GM23338 (cell line): ENCODE measurements at regions not wholly inside any gene's neighbourhood (a gene's known extent, or its start where the extent isn't known, plus 50 kb on each side); places are given as distances from the start of the nearest gene placed in this dataset.

Source experiments
- ATAC-seq: fragments of 200-7000 bp; cut with Tn5 transposase; 3 replicates; pipeline ENCODE4 v1.9.1; 2020
- DNase-seq: peaks from one replicate; pipeline ENCODE4 v3.0.0-alpha.2; 2015; ENCODE audit warnings: low spot score
- H2AFZ ChIP-seq: fragments of 200-600 bp; sonication (generic); 2 replicates; pipeline ENCODE4 v1.8.0; 2016; ENCODE audit warnings: antibody characterized with exemption, mild to moderate bottlenecking, moderate library complexity
- H3F3A ChIP-seq: fragments of 200-600 bp; sonication (generic); replicated peaks from 2 replicates; pipeline ENCODE4 v1.8.0; 2017; ENCODE audit warnings: antibody characterized with exemption, mixed run types, low read depth
- H3K27ac ChIP-seq: fragments of 200-600 bp; sonication (generic); 2 replicates; pipeline ENCODE4 v1.6.1; 2016; ENCODE audit warnings: low read depth
- H3K27me3 ChIP-seq: fragments of 200-600 bp; sonication (generic); 2 replicates; pipeline ENCODE4 v1.8.0; 2016; ENCODE audit warnings: mild to moderate bottlenecking, mixed run types, moderate library complexity; ENCODE audit not compliant: insufficient read depth
- H3K36me3 ChIP-seq: fragments of 200-600 bp; sonication (generic); 2 replicates; pipeline ENCODE4 v1.8.0; 2016; ENCODE audit warnings: mild to moderate bottlenecking; ENCODE audit not compliant: insufficient read depth
- H3K4me1 ChIP-seq: fragments of 200-600 bp; sonication (generic); 2 replicates; pipeline ENCODE4 v1.8.0; 2016; ENCODE audit warnings: mild to moderate bottlenecking, moderate library complexity; ENCODE audit not compliant: insufficient read depth
- H3K4me2 ChIP-seq: fragments of 200-600 bp; sonication (generic); 2 replicates; pipeline ENCODE4 v1.7.1; 2017; ENCODE audit warnings: mixed run types
- H3K4me3 ChIP-seq: fragments of 200-600 bp; sonication (generic); 2 replicates; pipeline ENCODE4 v1.6.1; 2016; ENCODE audit warnings: mixed run types
- H3K79me2 ChIP-seq: fragments of 200-600 bp; sonication (generic); replicated peaks from 2 replicates; pipeline ENCODE4 v1.8.0; 2017; ENCODE audit warnings: mild to moderate bottlenecking; ENCODE audit not compliant: insufficient read depth
- H3K9me2 ChIP-seq: fragments of 200-600 bp; sonication (generic); 2 replicates; pipeline ENCODE4 v1.8.0; 2017; ENCODE audit not compliant: insufficient read depth
- H4K20me1 ChIP-seq: fragments of 200-600 bp; sonication (generic); replicated peaks from 2 replicates; pipeline ENCODE4 v1.8.0; 2017; ENCODE audit warnings: mild to moderate bottlenecking; ENCODE audit not compliant: insufficient read depth
- H3K27ac Mint-ChIP-seq: 2 replicates; pipeline ENCODE4 v1.8.0; 2020; ENCODE audit warnings: inconsistent platforms, mild to moderate bottlenecking, moderate library complexity, mixed read lengths
- H3K27me3 Mint-ChIP-seq: 3 replicates; pipeline ENCODE4 v1.8.0; 2022; ENCODE audit warnings: low read depth, mild to moderate bottlenecking, moderate library complexity, mixed read lengths, inconsistent platforms; ENCODE audit not compliant: insufficient read depth, poor library complexity
- H3K36me3 Mint-ChIP-seq: 3 replicates; pipeline ENCODE4 v1.8.0; 2021; ENCODE audit warnings: low read depth, mild to moderate bottlenecking, inconsistent platforms, moderate library complexity, mixed read lengths
- H3K4me1 Mint-ChIP-seq: 3 replicates; pipeline ENCODE4 v1.8.0; 2020; ENCODE audit warnings: mild to moderate bottlenecking, inconsistent platforms, mixed read lengths
- H3K4me3 Mint-ChIP-seq: 3 replicates; pipeline ENCODE4 v1.8.0; 2021; ENCODE audit warnings: moderate library complexity, mild to moderate bottlenecking, inconsistent platforms, mixed read lengths
- H3K9me3 Mint-ChIP-seq: 3 replicates; pipeline ENCODE4 v1.8.0; 2020; ENCODE audit warnings: moderate library complexity, mild to moderate bottlenecking, inconsistent platforms, mixed read lengths
- CREB1 ChIP-seq: fragments of 250-450 bp; sonication (Bioruptor Pico); IDR thresholded peaks from 2 replicates; pipeline ENCODE4 v1.5.0; 2020; ENCODE audit warnings: low read depth, mild to moderate bottlenecking, moderate library complexity
- EZH2 ChIP-seq: fragments of 200-600 bp; sonication (generic); IDR thresholded peaks from one replicate; pipeline ENCODE4 v1.8.0; 2017; ENCODE audit warnings: antibody characterized with exemption, mild to moderate bottlenecking, low read depth; ENCODE audit not compliant: unreplicated experiment
- EZH2phosphoT487 ChIP-seq: fragments of 200-600 bp; sonication (generic); IDR thresholded peaks from one replicate; pipeline ENCODE4 v1.8.1; 2018; ENCODE audit warnings: antibody characterized with exemption; ENCODE audit not compliant: unreplicated experiment
- JUNB ChIP-seq: IDR thresholded peaks from one replicate; pipeline ENCODE4 v1.6.1; 2016; ENCODE audit warnings: antibody characterized with exemption; ENCODE audit not compliant: unreplicated experiment
- NANOG ChIP-seq: IDR thresholded peaks from 2 replicates; pipeline ENCODE4 v1.6.1; 2016; ENCODE audit warnings: antibody characterized with exemption, borderline replicate concordance
- POLR2AphosphoS5 ChIP-seq: IDR thresholded peaks from 2 replicates; pipeline ENCODE4 v1.6.1; 2016; ENCODE audit warnings: antibody characterized with exemption, low read depth
- STAT1 ChIP-seq: IDR thresholded peaks from one replicate; pipeline ENCODE4 v1.6.1; 2016; ENCODE audit warnings: antibody characterized with exemption; ENCODE audit not compliant: unreplicated experiment
- ZNF114 ChIP-seq: fragments of 250-450 bp; sonication (Bioruptor Pico); IDR thresholded peaks from 2 replicates; pipeline ENCODE4 v1.5.0; 2020; ENCODE audit warnings: mild to moderate bottlenecking, moderate library complexity
- ZNF331 ChIP-seq: fragments of 250-450 bp; sonication (Bioruptor Pico); IDR thresholded peaks from 2 replicates; pipeline ENCODE4 v1.5.0; 2020; ENCODE audit warnings: low read depth, mild to moderate bottlenecking, moderate library complexity
- TF ChIP-seq, protein P1 (sequence below): IDR thresholded peaks from one replicate; pipeline ENCODE4 v1.6.1; 2018; ENCODE audit warnings: antibody characterized with exemption; ENCODE audit not compliant: unreplicated experiment
- TF ChIP-seq, protein P2 (sequence below): IDR thresholded peaks from 2 replicates; pipeline ENCODE4 v1.6.1; 2016; ENCODE audit warnings: antibody characterized with exemption
- TF ChIP-seq, protein P3 (sequence below): fragments of 250-450 bp; sonication (Bioruptor Pico); IDR thresholded peaks from 2 replicates; pipeline ENCODE4 v1.5.0; 2020; ENCODE audit warnings: mild to moderate bottlenecking, moderate library complexity
- TF ChIP-seq, protein P4 (sequence below), 2 experiments: fragments of 200-600 bp in 1 of 2; sonication (generic) in 1 of 2; conservative IDR thresholded peaks; 2 replicates each; pipeline versions ENCODE4 v1.5.1 to v1.6.1; 2016 to 2017; ENCODE audit warnings: antibody characterized with exemption in 2 of 2, low read depth in 2 of 2, mild to moderate bottlenecking in 2 of 2, moderate library complexity in 1 of 2

DNA sequence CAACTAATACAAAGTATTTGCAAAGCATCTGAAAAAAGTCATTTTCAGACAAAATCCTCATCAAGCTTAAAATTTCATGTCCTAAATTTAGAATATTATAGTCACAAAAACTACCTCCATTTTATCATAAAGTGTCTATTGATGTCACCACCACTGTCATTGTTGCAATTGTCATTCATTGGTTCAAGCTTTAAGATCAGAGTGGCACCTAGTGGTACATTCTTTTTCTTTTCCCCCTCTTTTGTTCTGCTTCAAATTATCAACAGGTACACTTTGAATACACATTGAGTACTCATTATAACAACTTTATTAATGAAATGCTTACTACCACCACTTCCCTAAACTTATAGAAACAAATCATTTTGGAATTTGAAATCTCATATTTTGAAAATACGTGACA lies 379.8 kb downstream of the SEC23A start:
- Histone ChIP-seq H3K4me3 (no peak overlapping the region), H4K20me1 (no peaks in the 10 kb centered on the region), H3K4me2 (no peak overlapping the region), H2AFZ (no peak overlapping the region), H3K4me1 (no peaks in the 10 kb centered on the region), H3K27me3 (no peaks in the 10 kb centered on the region), H3F3A (no peaks in the 10 kb centered on the region), H3K36me3 (no peaks in the 10 kb centered on the region), H3K27ac (no peak overlapping the region), H3K9me2 (no peaks in the 10 kb centered on the region), H3K79me2 (no peaks in the 10 kb centered on the region)
- peaks cover 4% of the 10 kb centered on the region for H3K27me3 Mint-ChIP-seq
- DNase-seq = no peak
- no peak overlapping the region for H3K4me3 Mint-ChIP-seq
- H3K27ac Mint-ChIP-seq = no peak overlapping the region
- peaks cover 3% of the 10 kb centered on the region; the same call in 1 of the 3 replicates for H3K9me3 Mint-ChIP-seq
- H3K36me3 Mint-ChIP-seq = no peaks in the 10 kb centered on the region
- no peak for ATAC-seq
- H3K4me1 Mint-ChIP-seq = peaks cover 4% of the 10 kb centered on the region; the same call in 2 of the 3 replicates
- TF ChIP-seq ZNF114 (no peak), EZH2 (no peak), JUNB (no peak), ZNF331 (no peak), NANOG (no peak), CREB1 (CRISPR knock-in tag) (no peak), EZH2phosphoT487 (no peak), POLR2AphosphoS5 (no peak), STAT1 (no peak)
- TF ChIP-seq, protein P1, sequence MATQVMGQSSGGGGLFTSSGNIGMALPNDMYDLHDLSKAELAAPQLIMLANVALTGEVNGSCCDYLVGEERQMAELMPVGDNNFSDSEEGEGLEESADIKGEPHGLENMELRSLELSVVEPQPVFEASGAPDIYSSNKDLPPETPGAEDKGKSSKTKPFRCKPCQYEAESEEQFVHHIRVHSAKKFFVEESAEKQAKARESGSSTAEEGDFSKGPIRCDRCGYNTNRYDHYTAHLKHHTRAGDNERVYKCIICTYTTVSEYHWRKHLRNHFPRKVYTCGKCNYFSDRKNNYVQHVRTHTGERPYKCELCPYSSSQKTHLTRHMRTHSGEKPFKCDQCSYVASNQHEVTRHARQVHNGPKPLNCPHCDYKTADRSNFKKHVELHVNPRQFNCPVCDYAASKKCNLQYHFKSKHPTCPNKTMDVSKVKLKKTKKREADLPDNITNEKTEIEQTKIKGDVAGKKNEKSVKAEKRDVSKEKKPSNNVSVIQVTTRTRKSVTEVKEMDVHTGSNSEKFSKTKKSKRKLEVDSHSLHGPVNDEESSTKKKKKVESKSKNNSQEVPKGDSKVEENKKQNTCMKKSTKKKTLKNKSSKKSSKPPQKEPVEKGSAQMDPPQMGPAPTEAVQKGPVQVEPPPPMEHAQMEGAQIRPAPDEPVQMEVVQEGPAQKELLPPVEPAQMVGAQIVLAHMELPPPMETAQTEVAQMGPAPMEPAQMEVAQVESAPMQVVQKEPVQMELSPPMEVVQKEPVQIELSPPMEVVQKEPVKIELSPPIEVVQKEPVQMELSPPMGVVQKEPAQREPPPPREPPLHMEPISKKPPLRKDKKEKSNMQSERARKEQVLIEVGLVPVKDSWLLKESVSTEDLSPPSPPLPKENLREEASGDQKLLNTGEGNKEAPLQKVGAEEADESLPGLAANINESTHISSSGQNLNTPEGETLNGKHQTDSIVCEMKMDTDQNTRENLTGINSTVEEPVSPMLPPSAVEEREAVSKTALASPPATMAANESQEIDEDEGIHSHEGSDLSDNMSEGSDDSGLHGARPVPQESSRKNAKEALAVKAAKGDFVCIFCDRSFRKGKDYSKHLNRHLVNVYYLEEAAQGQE = no peak
- TF ChIP-seq, protein P2, sequence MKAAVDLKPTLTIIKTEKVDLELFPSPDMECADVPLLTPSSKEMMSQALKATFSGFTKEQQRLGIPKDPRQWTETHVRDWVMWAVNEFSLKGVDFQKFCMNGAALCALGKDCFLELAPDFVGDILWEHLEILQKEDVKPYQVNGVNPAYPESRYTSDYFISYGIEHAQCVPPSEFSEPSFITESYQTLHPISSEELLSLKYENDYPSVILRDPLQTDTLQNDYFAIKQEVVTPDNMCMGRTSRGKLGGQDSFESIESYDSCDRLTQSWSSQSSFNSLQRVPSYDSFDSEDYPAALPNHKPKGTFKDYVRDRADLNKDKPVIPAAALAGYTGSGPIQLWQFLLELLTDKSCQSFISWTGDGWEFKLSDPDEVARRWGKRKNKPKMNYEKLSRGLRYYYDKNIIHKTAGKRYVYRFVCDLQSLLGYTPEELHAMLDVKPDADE = no peak
- TF ChIP-seq, protein P3, sequence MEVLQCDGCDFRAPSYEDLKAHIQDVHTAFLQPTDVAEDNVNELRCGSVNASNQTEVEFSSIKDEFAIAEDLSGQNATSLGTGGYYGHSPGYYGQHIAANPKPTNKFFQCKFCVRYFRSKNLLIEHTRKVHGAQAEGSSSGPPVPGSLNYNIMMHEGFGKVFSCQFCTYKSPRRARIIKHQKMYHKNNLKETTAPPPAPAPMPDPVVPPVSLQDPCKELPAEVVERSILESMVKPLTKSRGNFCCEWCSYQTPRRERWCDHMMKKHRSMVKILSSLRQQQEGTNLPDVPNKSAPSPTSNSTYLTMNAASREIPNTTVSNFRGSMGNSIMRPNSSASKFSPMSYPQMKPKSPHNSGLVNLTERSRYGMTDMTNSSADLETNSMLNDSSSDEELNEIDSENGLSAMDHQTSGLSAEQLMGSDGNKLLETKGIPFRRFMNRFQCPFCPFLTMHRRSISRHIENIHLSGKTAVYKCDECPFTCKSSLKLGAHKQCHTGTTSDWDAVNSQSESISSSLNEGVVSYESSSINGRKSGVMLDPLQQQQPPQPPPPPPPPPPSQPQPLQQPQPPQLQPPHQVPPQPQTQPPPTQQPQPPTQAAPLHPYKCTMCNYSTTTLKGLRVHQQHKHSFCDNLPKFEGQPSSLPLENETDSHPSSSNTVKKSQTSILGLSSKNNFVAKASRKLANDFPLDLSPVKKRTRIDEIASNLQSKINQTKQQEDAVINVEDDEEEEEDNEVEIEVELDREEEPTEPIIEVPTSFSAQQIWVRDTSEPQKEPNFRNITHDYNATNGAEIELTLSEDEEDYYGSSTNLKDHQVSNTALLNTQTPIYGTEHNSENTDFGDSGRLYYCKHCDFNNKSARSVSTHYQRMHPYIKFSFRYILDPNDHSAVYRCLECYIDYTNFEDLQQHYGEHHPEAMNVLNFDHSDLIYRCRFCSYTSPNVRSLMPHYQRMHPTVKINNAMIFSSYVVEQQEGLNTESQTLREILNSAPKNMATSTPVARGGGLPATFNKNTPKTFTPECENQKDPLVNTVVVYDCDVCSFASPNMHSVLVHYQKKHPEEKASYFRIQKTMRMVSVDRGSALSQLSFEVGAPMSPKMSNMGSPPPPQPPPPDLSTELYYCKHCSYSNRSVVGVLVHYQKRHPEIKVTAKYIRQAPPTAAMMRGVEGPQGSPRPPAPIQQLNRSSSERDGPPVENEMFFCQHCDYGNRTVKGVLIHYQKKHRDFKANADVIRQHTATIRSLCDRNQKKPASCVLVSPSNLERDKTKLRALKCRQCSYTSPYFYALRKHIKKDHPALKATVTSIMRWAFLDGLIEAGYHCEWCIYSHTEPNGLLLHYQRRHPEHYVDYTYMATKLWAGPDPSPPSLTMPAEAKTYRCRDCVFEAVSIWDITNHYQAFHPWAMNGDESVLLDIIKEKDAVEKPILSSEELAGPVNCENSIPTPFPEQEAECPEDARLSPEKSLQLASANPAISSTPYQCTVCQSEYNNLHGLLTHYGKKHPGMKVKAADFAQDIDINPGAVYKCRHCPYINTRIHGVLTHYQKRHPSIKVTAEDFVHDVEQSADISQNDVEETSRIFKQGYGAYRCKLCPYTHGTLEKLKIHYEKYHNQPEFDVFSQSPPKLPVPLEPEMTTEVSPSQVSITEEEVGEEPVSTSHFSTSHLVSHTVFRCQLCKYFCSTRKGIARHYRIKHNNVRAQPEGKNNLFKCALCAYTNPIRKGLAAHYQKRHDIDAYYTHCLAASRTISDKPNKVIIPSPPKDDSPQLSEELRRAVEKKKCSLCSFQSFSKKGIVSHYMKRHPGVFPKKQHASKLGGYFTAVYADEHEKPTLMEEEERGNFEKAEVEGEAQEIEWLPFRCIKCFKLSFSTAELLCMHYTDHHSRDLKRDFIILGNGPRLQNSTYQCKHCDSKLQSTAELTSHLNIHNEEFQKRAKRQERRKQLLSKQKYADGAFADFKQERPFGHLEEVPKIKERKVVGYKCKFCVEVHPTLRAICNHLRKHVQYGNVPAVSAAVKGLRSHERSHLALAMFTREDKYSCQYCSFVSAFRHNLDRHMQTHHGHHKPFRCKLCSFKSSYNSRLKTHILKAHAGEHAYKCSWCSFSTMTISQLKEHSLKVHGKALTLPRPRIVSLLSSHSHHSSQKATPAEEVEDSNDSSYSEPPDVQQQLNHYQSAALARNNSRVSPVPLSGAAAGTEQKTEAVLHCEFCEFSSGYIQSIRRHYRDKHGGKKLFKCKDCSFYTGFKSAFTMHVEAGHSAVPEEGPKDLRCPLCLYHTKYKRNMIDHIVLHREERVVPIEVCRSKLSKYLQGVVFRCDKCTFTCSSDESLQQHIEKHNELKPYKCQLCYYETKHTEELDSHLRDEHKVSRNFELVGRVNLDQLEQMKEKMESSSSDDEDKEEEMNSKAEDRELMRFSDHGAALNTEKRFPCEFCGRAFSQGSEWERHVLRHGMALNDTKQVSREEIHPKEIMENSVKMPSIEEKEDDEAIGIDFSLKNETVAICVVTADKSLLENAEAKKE (CRISPR knock-in tag) = no peak
- TF ChIP-seq, protein P4, sequence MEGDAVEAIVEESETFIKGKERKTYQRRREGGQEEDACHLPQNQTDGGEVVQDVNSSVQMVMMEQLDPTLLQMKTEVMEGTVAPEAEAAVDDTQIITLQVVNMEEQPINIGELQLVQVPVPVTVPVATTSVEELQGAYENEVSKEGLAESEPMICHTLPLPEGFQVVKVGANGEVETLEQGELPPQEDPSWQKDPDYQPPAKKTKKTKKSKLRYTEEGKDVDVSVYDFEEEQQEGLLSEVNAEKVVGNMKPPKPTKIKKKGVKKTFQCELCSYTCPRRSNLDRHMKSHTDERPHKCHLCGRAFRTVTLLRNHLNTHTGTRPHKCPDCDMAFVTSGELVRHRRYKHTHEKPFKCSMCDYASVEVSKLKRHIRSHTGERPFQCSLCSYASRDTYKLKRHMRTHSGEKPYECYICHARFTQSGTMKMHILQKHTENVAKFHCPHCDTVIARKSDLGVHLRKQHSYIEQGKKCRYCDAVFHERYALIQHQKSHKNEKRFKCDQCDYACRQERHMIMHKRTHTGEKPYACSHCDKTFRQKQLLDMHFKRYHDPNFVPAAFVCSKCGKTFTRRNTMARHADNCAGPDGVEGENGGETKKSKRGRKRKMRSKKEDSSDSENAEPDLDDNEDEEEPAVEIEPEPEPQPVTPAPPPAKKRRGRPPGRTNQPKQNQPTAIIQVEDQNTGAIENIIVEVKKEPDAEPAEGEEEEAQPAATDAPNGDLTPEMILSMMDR (conservative IDR thresholded peaks at IDR 0.05; ENCODE audit: low read depth in 2 of 2) = no peak; a peak in 1 of 4 replicates
